PC-9 (cell line): ENCODE measurements at regions not wholly inside any gene's neighbourhood (a gene's known extent, or its start where the extent isn't known, plus 50 kb on each side); places are given as distances from the start of the nearest gene placed in this dataset.

Experiments used
- CTCF ChIP-seq: fragments of 200-600 bp; sonication (generic); conservative IDR thresholded peaks from 2 replicates; pipeline ENCODE4 v1.6.1; 2017; ENCODE audit warnings: mixed run types, antibody characterized with exemption, mild to moderate bottlenecking, moderate library complexity
- EZH2 ChIP-seq: fragments of 200-600 bp; sonication (generic); IDR thresholded peaks from 2 replicates; pipeline ENCODE4 v1.8.0; 2017; ENCODE audit warnings: antibody characterized with exemption, low read depth

- TF ChIP-seq CTCF (no peak), EZH2 (no peak)
Measured at GRCh38 chr3:106185949-106186348, 317.1 kb upstream of the CBLB start.
